ENCODE measurements at regions not wholly inside any gene's neighbourhood (a gene's known extent, or its start where the extent isn't known, plus 50 kb on each side); places are given as distances from the start of the nearest gene placed in this dataset.

- no peaks in the 10 kb centered on the region for H3K9me3 ChIP-seq
- no peak overlapping the region for H3K4me3 ChIP-seq
- no peak for TF ChIP-seq CTCF (IDR thresholded peaks at IDR 0.05)
- H3K36me3 ChIP-seq: no peaks in the 10 kb centered on the region
- H3K27me3 ChIP-seq: peaks cover 0 to 28% of the 10 kb centered on the region in 2 donors
- peaks cover 0 to 7% of the 10 kb centered on the region in 2 donors for H3K4me1 ChIP-seq
- intact Hi-C loops (cut with DNase I): no loop called here
- ATAC-seq: no peak
- no peak overlapping the region for H3K27ac ChIP-seq
- DNase-seq: no peak
Measured at GRCh38 chr14:101410126-101410525, 151.2 kb upstream of the DIO3 start.

GRCh38 chr14:101411151-101411550 lies 150.1 kb upstream of the DIO3 start:
- H3K4me3 ChIP-seq: no peak overlapping the region
- H3K27me3 ChIP-seq: peaks cover 0 to 29% of the 10 kb centered on the region in 2 donors
- no peak for DNase-seq
- intact Hi-C loops (cut with DNase I): no loop called here
- TF ChIP-seq CTCF (IDR thresholded peaks at IDR 0.05): no peak
- peaks cover 0 to 7% of the 10 kb centered on the region in 2 donors for H3K4me1 ChIP-seq
- ATAC-seq: no peak
- H3K27ac ChIP-seq: no peak overlapping the region
- no peaks in the 10 kb centered on the region for H3K36me3 ChIP-seq
- no peaks in the 10 kb centered on the region for H3K9me3 ChIP-seq

- no peak for ATAC-seq
Measured at GRCh38 chr14:101411779-101412178, 149.5 kb upstream of the DIO3 start.

GRCh38 chr14:101412739-101413138 lies 148.6 kb upstream of the DIO3 start:
- H3K36me3 ChIP-seq: no peaks in the 10 kb centered on the region
- no peak overlapping the region for H3K4me3 ChIP-seq
- peaks cover 0 to 2% of the 10 kb centered on the region in 2 donors for H3K9me3 ChIP-seq
- no peak for ATAC-seq
- H3K27ac ChIP-seq: no peak overlapping the region
- TF ChIP-seq CTCF (IDR thresholded peaks at IDR 0.05): no peak
- peaks cover 0 to 7% of the 10 kb centered on the region in 2 donors for H3K4me1 ChIP-seq
- peaks cover 0 to 20% of the 10 kb centered on the region in 2 donors for H3K27me3 ChIP-seq
- intact Hi-C loops (cut with DNase I): no loop called here
- no peak for DNase-seq

More at GRCh38 chr14:101411779-101412178, 149.5 kb upstream of the DIO3 start:
- Histone ChIP-seq H3K4me1 (peaks cover 0 to 7% of the 10 kb centered on the region in 2 donors), H3K27ac (no peak overlapping the region), H3K36me3 (no peaks in the 10 kb centered on the region), H3K4me3 (no peak overlapping the region), H3K27me3 (peaks cover 0 to 29% of the 10 kb centered on the region in 2 donors), H3K9me3 (no peaks in the 10 kb centered on the region)
- TF ChIP-seq CTCF (IDR thresholded peaks at IDR 0.05): no peak
- intact Hi-C loops (cut with DNase I): no loop called here
- DNase-seq: no peak

- Histone ChIP-seq H3K4me3 (no peak overlapping the region), H3K9me3 (peaks cover 0 to 2% of the 10 kb centered on the region in 2 donors), H3K36me3 (no peaks in the 10 kb centered on the region), H3K4me1 (no peaks in the 10 kb centered on the region), H3K27me3 (peaks cover 0 to 15% of the 10 kb centered on the region in 2 donors), H3K27ac (no peak overlapping the region)
- TF ChIP-seq CTCF (IDR thresholded peaks at IDR 0.05): no peak
- intact Hi-C loops (cut with DNase I): no loop called here
- ATAC-seq (no peak), DNase-seq (no peak)
Measured at GRCh38 chr14:101417434-101417833, 143.9 kb upstream of the DIO3 start.

Data from left lung (tissue), 4 donors.